ENCODE measurements at regions not wholly inside any gene's neighbourhood (a gene's known extent, or its start where the extent isn't known, plus 50 kb on each side); places are given as distances from the start of the nearest gene placed in this dataset.
"Not testable (repeated sequence)": the region's sequence is repeated elsewhere in the genome, so short reads cannot be mapped to it uniquely, and the experiment has no call there.

- no peak for DNase-seq (ENCODE audit: low read depth)
Measured at GRCh38 chr11:109934151-109934550, 159.0 kb upstream of the ZC3H12C start.

GRCh38 chr11:109936661-109937180, 156.5 kb upstream of the ZC3H12C start:
- no peak for DNase-seq (ENCODE audit: low read depth)

GRCh38 chr11:109937968-109938367, 155.2 kb upstream of the ZC3H12C start:
- DNase-seq (ENCODE audit: low read depth) = no peak

- DNase-seq (ENCODE audit: low read depth) = peak; percentile 53
Measured at GRCh38 chr11:109939166-109939810, 153.9 kb upstream of the ZC3H12C start.

- no peak for DNase-seq (ENCODE audit: low read depth)
Measured at GRCh38 chr11:109940816-109941215, 152.4 kb upstream of the ZC3H12C start.

GRCh38 chr11:109945626-109946321, 147.4 kb upstream of the ZC3H12C start:
- no peak for DNase-seq (ENCODE audit: low read depth)

GRCh38 chr11:109946322-109946846, 146.8 kb upstream of the ZC3H12C start:
- peak; percentile 73 for DNase-seq (ENCODE audit: low read depth)

- DNase-seq (ENCODE audit: low read depth) = no peak
Measured at GRCh38 chr11:109954534-109954933, 138.7 kb upstream of the ZC3H12C start.

GRCh38 chr11:109956124-109956793, 136.9 kb upstream of the ZC3H12C start:
- DNase-seq (ENCODE audit: low read depth) = no peak

GRCh38 chr11:109957000-109957399, 136.2 kb upstream of the ZC3H12C start:
- no peak for DNase-seq (ENCODE audit: low read depth)

- no peak for DNase-seq (ENCODE audit: low read depth)
Measured at GRCh38 chr11:109957601-109958000, 135.6 kb upstream of the ZC3H12C start.

GRCh38 chr11:109958131-109958820, 134.9 kb upstream of the ZC3H12C start:
- no peak for DNase-seq (ENCODE audit: low read depth)

- no peak for DNase-seq (ENCODE audit: low read depth)
Measured at GRCh38 chr11:109958821-109959166, 134.4 kb upstream of the ZC3H12C start.

GRCh38 chr11:109960831-109961230, 132.4 kb upstream of the ZC3H12C start:
- DNase-seq (ENCODE audit: low read depth) = no peak

GRCh38 chr11:109961261-109961660, 131.9 kb upstream of the ZC3H12C start:
- DNase-seq (ENCODE audit: low read depth) = no peak

GRCh38 chr11:109963101-109963500, 130.1 kb upstream of the ZC3H12C start:
- DNase-seq (ENCODE audit: low read depth) = no peak

- DNase-seq (ENCODE audit: low read depth) = no peak
Measured at GRCh38 chr11:109964487-109964886, 128.7 kb upstream of the ZC3H12C start.

GRCh38 chr11:109965445-109965844, 127.7 kb upstream of the ZC3H12C start:
- DNase-seq (ENCODE audit: low read depth) = not testable (repeated sequence)

- DNase-seq (ENCODE audit: low read depth) = not testable (repeated sequence)
Measured at GRCh38 chr11:109965926-109966325, 127.3 kb upstream of the ZC3H12C start.

GRCh38 chr11:109967136-109967535, 126.1 kb upstream of the ZC3H12C start:
- not testable (repeated sequence) for DNase-seq (ENCODE audit: low read depth)

- no peak for DNase-seq (ENCODE audit: low read depth)
Measured at GRCh38 chr11:109968299-109968698, 124.9 kb upstream of the ZC3H12C start.

- DNase-seq (ENCODE audit: low read depth) = no peak
Measured at GRCh38 chr11:109968781-109969180, 124.4 kb upstream of the ZC3H12C start.
